K562 (cell line): ENCODE measurements at regions not wholly inside any gene's neighbourhood (a gene's known extent, or its start where the extent isn't known, plus 50 kb on each side); places are given as distances from the start of the nearest gene placed in this dataset.

Experiments
- ATAC-seq: fragments of 200-7000 bp; cut with Tn5 transposase; 3 replicates; pipeline ENCODE4 v1.9.1; 2020; ENCODE audit warnings: moderate library complexity
- BruUV-seq: library from RNA; stranded (reverse); fragments of 400-500 nt; replicated peaks from 2 replicates; lab custom pipeline; 2021; lab: Mats Ljungman, UMichigan
- CTCF ChIA-PET: fragments of 300-600 bp; formaldehyde crosslinking; extraction: SDS; loops from one replicate; lab custom pipeline; 2021; ENCODE audit warnings: low intra/inter-chr PET ratio; lab: Yijun Ruan, JAX
- POLR2A ChIA-PET: fragments of 300-600, 350-650 bp; sonication (Branson Sonifier 250); formaldehyde crosslinking; extraction: SDS; loops from one replicate; lab custom pipeline; 2021; ENCODE audit warnings: antibody characterized with exemption, inconsistent platforms; lab: Yijun Ruan, JAX
- DNase-seq, 4 experiments: peaks; one replicate each; pipeline versions ENCODE4 v3.0.0 to v3.0.0-alpha.2; 2011 to 2018; ENCODE audit warnings: low spot score in 3 of 4, mixed read lengths in 3 of 4; ENCODE audit errors: extremely low read depth in 1 of 4
- FAIRE-seq: peaks from 2 replicates; lab custom pipeline; 2011; peaks lifted over from hg19 to GRCh38; lab: Jason Lieb, UNC
- H2AFZ ChIP-seq: 2 replicates; pipeline ENCODE4 v1.6.0; 2011; ENCODE audit warnings: low read depth, low read length, control low read depth, inconsistent platforms
- H3K27ac ChIP-seq: fragments of 200-600 bp; 3 replicates; pipeline ENCODE4 v1.8.0; 2011; ENCODE audit warnings: low read depth, mild to moderate bottlenecking, control low read depth, inconsistent platforms, low read length, moderate library complexity, mixed read lengths; ENCODE audit errors: extremely low read depth
- H3K27me3 ChIP-seq, 2 experiments: fragments of 300-600 bp in 1 of 2; 2 replicates in 1 of 2; 3 replicates in 1 of 2; pipeline versions ENCODE4 v1.6.0 to v1.8.0; 2011; ENCODE audit warnings: inconsistent platforms in 2 of 2, low read length in 2 of 2, mild to moderate bottlenecking in 1 of 2, mixed read lengths in 1 of 2, moderate library complexity in 1 of 2; ENCODE audit not compliant: control insufficient read depth in 2 of 2, insufficient read depth in 2 of 2
- H3K36me3 ChIP-seq: fragments of 300-600 bp; 3 replicates; pipeline ENCODE4 v1.8.0; 2011; ENCODE audit warnings: mild to moderate bottlenecking, low read length, inconsistent platforms; ENCODE audit not compliant: control insufficient read depth, insufficient read depth
- H3K4me1 ChIP-seq, 2 experiments: fragments of 200-600 bp in 1 of 2; replicated peaks in 1 of 2; 2 replicates in 1 of 2; 3 replicates in 1 of 2; pipeline versions ENCODE4 v1.5.1 to v1.8.0; 2011; ENCODE audit warnings: inconsistent platforms in 2 of 2, low read length in 2 of 2, mild to moderate bottlenecking in 1 of 2, mixed read lengths in 1 of 2, moderate library complexity in 1 of 2; ENCODE audit not compliant: control insufficient read depth in 2 of 2, insufficient read depth in 2 of 2
- H3K4me2 ChIP-seq: 2 replicates; pipeline ENCODE4 v1.6.1; 2011; ENCODE audit warnings: low read length, control low read depth, inconsistent platforms, mixed read lengths; ENCODE audit not compliant: insufficient read depth
- H3K4me3 ChIP-seq: fragments of 200-600 bp; sonication (generic), shearing (Covaris generic); 2 replicates; pipeline ENCODE4 v1.5.1; 2016; ENCODE audit warnings: control low read depth, inconsistent platforms
- H3K79me2 ChIP-seq: fragments of 200-600 bp; 3 replicates; pipeline ENCODE4 v1.8.0; 2011; ENCODE audit warnings: low read length, inconsistent platforms; ENCODE audit not compliant: control insufficient read depth, insufficient read depth
- H3K9ac ChIP-seq, 2 experiments: 2 replicates each; pipeline versions ENCODE4 v1.6.0 to v1.6.1; 2011; ENCODE audit warnings: low read depth in 2 of 2, low read length in 2 of 2, control low read depth in 1 of 2, inconsistent platforms in 1 of 2, mild to moderate bottlenecking in 1 of 2, mixed read lengths in 1 of 2; ENCODE audit not compliant: insufficient read depth in 1 of 2
- H3K9me1 ChIP-seq: one replicate; pipeline ENCODE4 v1.6.0; 2011; ENCODE audit warnings: inconsistent platforms, mild to moderate bottlenecking, low read length, moderate library complexity; ENCODE audit not compliant: control insufficient read depth, insufficient read depth
- H3K9me3 ChIP-seq: replicated peaks from 2 replicates; pipeline ENCODE4 v1.5.1; 2011; ENCODE audit warnings: low read depth, low read length, inconsistent platforms; ENCODE audit not compliant: control insufficient read depth, insufficient read depth
- H4K20me1 ChIP-seq: replicated peaks from 2 replicates; pipeline ENCODE4 v1.6.1; 2011; ENCODE audit warnings: low read length, inconsistent platforms, mixed read lengths; ENCODE audit not compliant: control insufficient read depth, insufficient read depth
- ATF1 ChIP-seq, 2 experiments: fragments of 450-650 bp in 1 of 2; IDR thresholded peaks; 2 replicates each; pipeline ENCODE4 v1.6.1; 2016; ENCODE audit warnings: missing compliant biosample characterization in 1 of 2, missing genetic modification characterization in 1 of 2
- BCLAF1 ChIP-seq, 2 experiments: fragments of 450-650 bp in 1 of 2; IDR thresholded peaks; 2 replicates each; pipeline ENCODE4 v1.6.1; 2011 to 2017; ENCODE audit warnings: low read depth in 2 of 2, antibody characterized with exemption in 1 of 2, borderline replicate concordance in 1 of 2, low read length in 1 of 2, mild to moderate bottlenecking in 1 of 2, mixed read lengths in 1 of 2; ENCODE audit not compliant: control insufficient read depth in 1 of 2
- KAT2B ChIP-seq: IDR thresholded peaks from one replicate; pipeline ENCODE4 v1.6.1; 2012; ENCODE audit warnings: low read depth, mild to moderate bottlenecking, control low read depth, inconsistent platforms, low read length, moderate library complexity
- NCOA4 ChIP-seq: fragments of 450-650 bp; IDR thresholded peaks from 2 replicates; pipeline ENCODE4 v1.6.1; 2018; ENCODE audit warnings: mild to moderate bottlenecking; ENCODE audit not compliant: partially characterized antibody
- NCOA6 ChIP-seq: fragments of 450-650 bp; IDR thresholded peaks from 2 replicates; pipeline ENCODE4 v1.6.1; 2017; ENCODE audit warnings: mild to moderate bottlenecking
- PHF8 ChIP-seq: fragments of 200-600 bp; sonication (generic); IDR thresholded peaks from 2 replicates; pipeline ENCODE4 v1.6.1; 2012; ENCODE audit warnings: mixed run types, mild to moderate bottlenecking, inconsistent platforms, low read length, moderate library complexity, borderline replicate concordance
- PTRF ChIP-seq: fragments of 450-650 bp; IDR thresholded peaks from 2 replicates; pipeline ENCODE4 v1.6.1; 2016; ENCODE audit warnings: mild to moderate bottlenecking, missing genetic modification characterization, missing compliant biosample characterization
- SMARCC2 ChIP-seq: fragments of 450-650 bp; IDR thresholded peaks from 2 replicates; pipeline ENCODE4 v1.6.1; 2017; ENCODE audit warnings: antibody characterized with exemption, moderate library complexity, mild to moderate bottlenecking, low read depth
- SNRNP70 ChIP-seq: fragments of 200-400 bp; formaldehyde crosslinking; optimal IDR thresholded peaks from 2 replicates; pipeline ENCODE3; 2017; ENCODE audit warnings: low read depth, low read length
- TAL1 ChIP-seq: fragments of 450-650 bp; IDR thresholded peaks from 2 replicates; pipeline ENCODE4 v1.6.1; 2016; ENCODE audit warnings: mild to moderate bottlenecking
- TBL1XR1 ChIP-seq, 2 experiments: IDR thresholded peaks; 2 replicates each; pipeline ENCODE4 v1.6.1; 2012; ENCODE audit warnings: improper control_type of control experiment in 2 of 2, low read length in 2 of 2, mild to moderate bottlenecking in 1 of 2
- THRA ChIP-seq: fragments of 450-650 bp; IDR thresholded peaks from 2 replicates; pipeline ENCODE4 v1.6.1; 2017; ENCODE audit warnings: mild to moderate bottlenecking, moderate library complexity
- WGBS: fragments of 100-300 bp; shearing (Covaris generic); methylation state at CpG from one replicate; pipeline ENCODE4 v1.1.6; 2016; ENCODE audit warnings: low coverage, mixed read lengths; ENCODE audit not compliant: insufficient coverage; ENCODE audit errors: missing lambda C conversion rate; 5-methylcytosine and 5-hydroxymethylcytosine counted together
- in situ Hi-C: fragments of 300-500 bp; cut with MboI; formaldehyde crosslinking; loops from 4 replicates; pipeline ENCODE4 v1.15.0; 2018; ENCODE audit warnings: inconsistent platforms, mixed read lengths
- intact Hi-C: fragments of 100-400 bp; cut with micrococcal nuclease; formaldehyde crosslinking; loops from 2 replicates; pipeline ENCODE4 v1.14.2; 2022

GRCh38 chr3:105014631-105015030 lies 352.1 kb upstream of the ALCAM start:
- ATAC-seq, result no peak
- Histone ChIP-seq H3K36me3 (no peaks in the 10 kb centered on the region), H3K9me3 (no peaks in the 10 kb centered on the region), H3K4me2 (no peak overlapping the region), H3K4me3 (no peak overlapping the region), H3K27ac (no peak overlapping the region), H3K27me3 (no peaks in the 10 kb centered on the region), H3K9ac (no peak overlapping the region), H4K20me1 (no peaks in the 10 kb centered on the region), H3K79me2 (no peaks in the 10 kb centered on the region), H2AFZ (no peak overlapping the region), H3K9me1 (no peaks in the 10 kb centered on the region), H3K4me1 (no peaks in the 10 kb centered on the region)
- WGBS, result 0% methylated on average over 1 of the region's 1 CpG
- no peak for DNase-seq
- ChIA-PET CTCF (no interaction called here), POLR2A (no interaction called here)
- intact Hi-C loops, result no loop called here
- no TSS peak for BruUV-seq
- in situ Hi-C loops, result no loop called here
- no peak for FAIRE-seq
- TF ChIP-seq PTRF (no peak), KAT2B (no peak), NCOA6 (no peak), TAL1 (no peak), SMARCC2 (no peak), NCOA4 (no peak), SNRNP70 (no peak), PHF8 (no peak), ATF1 (CRISPR knock-in tag; IDR thresholded peaks at IDR 0.05) (no peak), ATF1 (tag; IDR thresholded peaks at IDR 0.05) (no peak), THRA (no peak), TBL1XR1 (IDR thresholded peaks at IDR 0.05; ENCODE audit: low read length in 2 of 2) (no peak), BCLAF1 (IDR thresholded peaks at IDR 0.05; ENCODE audit: borderline replicate concordance in 1 of 2, control insufficient read depth in 1 of 2, low read depth in 2 of 2, low read length in 1 of 2) (no peak)
